ENCODE measurements at regions not wholly inside any gene's neighbourhood (a gene's known extent, or its start where the extent isn't known, plus 50 kb on each side); places are given as distances from the start of the nearest gene placed in this dataset.
"Not testable (repeated sequence)": the region's sequence is repeated elsewhere in the genome, so short reads cannot be mapped to it uniquely, and the experiment has no call there.

DNA sequence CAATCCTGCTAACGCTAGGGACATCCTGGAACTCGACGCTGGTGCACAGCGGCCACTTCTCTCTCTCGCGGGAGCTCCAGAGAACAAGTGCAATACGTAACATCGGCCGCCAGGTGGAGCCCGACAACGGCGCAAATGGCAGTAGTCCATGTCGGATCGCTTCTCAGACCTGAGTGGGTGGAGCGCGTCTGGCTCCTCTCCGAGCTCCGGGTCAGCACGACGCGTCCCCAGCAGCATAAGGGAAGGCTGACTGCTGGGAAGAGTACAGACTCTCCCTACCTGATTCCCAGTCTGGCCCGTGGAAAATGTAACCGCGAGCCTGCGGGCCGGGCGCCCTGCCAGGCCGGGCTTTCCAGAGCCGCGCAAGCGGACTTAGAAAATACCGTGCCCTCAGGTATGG is 1725.8 kb downstream of the SPATA31A7 start:
- DNase-seq (ENCODE audit: extremely low spot score, insufficient read length, low read depth) = not testable (repeated sequence)
- peak; percentile 94 for FAIRE-seq

DNA sequence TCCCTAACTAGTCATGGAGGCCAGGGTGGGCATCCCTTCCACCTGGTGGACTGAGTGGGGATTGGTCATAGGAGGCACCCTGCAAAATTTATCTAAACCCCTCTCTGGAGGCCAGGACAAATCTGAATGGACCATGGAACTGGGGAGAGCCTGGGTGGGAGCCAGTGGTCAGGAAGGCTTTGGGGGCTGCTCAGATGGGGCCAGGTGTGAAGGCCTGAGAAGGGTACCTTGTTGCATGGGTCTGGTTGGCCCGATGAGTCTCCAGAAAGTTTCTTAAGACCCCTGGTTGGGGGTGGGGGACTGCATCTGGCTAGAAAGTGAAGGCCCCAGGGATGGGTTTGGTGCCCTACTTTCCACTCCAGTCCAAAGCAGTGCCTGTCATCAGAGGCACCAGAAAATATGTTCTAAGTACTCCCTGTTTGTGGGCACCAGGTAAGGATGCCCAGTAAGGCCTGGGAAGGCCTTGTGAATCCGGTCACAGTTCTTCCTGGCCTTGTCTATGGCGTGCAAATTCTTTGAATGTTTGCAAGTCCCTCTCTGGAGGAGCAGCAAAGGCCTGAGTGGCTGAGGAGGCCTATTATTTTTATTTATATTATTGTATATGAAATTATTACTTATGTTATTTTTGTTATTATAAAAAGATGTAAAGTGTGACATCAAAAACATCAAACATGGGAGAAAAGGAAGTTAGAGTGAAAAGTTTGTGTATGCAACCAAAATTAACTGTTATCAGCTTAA is 1729.0 kb downstream of the SPATA31A7 start:
- not testable (repeated sequence) for FAIRE-seq

DNA sequence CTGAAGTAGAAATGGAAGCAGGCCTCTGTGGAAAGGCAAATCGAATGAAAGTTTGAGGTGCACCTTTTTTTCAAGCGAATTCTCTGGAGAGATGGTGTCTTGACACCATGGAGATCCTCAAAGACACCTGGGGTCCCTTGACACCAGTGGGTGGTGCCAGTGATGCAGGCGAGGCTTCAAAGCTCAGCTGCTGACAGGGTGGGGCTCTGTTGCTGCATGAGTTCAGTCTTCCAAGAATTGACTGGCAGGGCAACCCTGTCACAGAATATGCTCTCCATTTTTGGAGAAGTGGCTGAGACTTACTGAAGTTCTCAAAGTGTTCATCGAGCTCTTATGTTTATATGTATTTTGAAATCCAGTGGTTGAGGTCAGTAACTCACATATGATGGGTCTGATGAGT is 1741.6 kb downstream of the SPATA31A7 start:
- not testable (repeated sequence) for DNase-seq (ENCODE audit: extremely low spot score, insufficient read length, low read depth); FAIRE-seq

More for the DNA sequence above, 1729.0 kb downstream of the SPATA31A7 start:
- not testable (repeated sequence) for DNase-seq (ENCODE audit: extremely low spot score, insufficient read length, low read depth)

DNA sequence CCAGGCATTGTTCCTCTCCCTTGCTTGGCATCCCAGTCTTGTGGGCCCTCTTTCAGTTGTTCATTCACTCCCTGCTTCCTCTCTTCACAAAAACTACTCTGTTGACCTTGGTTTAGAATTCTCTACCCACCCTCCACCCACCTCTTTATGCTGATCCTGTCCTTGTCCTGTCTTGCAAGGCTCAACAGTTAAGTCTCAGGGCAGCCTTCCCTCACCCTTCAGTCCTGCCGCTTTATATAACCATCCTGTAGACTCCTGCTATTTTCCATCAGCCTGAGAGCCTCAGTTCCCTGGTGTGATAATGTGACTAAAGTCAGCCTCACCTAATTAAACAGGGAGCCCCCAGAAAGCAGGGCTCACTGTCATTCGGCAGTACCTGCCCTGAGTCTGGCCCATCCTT is 1763.0 kb downstream of the SPATA31A7 start:
- FAIRE-seq; DNase-seq (ENCODE audit: extremely low spot score, insufficient read length, low read depth): not testable (repeated sequence)

Data from GM18507 (cell line).